ENCODE measurements at regions not wholly inside any gene's neighbourhood (a gene's known extent, or its start where the extent isn't known, plus 50 kb on each side); places are given as distances from the start of the nearest gene placed in this dataset.

DNA sequence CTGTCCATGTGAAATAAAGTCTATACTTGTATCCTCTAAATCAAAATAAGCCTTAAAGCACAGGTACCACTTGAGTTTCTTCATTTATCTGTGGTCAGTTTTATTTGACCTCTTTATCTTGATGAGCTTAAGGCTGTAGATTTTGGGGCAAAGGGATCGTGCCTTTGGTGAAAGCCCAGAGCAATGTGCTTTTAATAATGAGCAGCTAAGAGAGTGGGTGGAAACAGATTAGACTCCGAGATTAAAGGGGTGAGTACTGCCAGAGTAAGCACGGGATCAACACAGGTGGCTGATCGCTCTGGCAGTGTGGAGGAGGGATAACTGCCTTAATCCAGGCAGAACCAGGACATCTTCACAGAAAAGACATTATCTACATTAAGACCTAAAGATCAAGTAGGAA lies 280.4 kb downstream of the TDRD15 start:
- no peak for DNase-seq

DNA sequence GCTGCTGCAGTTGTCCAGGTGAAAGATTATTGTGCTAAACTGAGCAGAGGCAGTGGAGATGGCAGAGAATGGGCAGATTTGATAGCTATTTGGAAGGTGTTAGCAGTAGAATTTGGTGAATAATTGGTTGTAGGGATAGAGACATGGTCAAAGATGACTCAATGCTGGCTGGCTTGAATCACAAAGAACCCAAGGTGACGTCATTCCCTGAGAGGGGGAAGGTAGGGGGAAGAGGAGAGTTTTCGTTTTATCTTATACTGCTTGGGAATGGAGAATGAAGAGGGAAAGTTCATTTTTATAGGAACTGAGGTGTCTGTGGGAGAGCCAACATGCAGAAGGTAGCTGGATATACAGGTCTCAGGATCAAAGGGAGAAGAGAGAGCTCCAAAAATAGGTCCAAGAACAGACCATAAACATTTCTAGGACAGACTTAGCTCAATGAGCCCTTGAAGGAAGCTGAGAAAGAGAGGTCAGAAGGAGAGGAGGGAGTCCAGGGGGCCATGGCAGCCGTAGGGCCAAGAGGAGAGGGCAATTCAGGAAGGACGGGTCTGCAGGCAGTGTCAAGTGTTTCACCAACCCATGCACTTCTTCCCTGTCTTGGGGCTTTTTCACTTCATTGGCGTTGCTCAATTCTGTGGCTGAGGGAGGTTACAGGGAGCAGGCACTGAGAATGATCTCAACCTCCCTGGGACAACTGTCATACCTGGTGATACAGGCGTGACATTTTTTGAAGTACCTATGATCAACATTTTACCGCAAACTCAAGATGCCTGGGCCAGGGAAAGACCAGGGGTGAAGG lies 281.3 kb downstream of the TDRD15 start:
- no peak for DNase-seq

- DNase-seq: no peak
Measured at GRCh38 chr2:21406386-21406785, 282.6 kb downstream of the TDRD15 start.

DNA sequence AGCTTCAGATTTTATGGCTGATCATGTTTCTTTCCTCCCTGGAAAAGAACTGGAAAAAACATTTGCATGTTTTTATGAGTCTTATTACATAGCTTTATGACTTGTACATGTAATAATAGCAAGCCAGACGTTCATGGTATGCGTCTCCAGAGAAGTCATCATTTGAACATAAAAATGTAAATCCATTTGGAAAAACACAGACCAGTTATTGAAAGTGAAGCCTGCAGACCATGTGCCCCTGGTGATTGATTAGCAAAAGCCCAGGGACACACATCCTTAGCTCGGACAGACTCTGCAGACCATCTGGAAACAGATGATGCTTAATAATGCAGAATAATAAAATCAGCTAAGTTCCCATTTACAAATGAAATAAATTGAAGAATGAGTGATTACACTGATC lies 283.1 kb downstream of the TDRD15 start:
- no peak for DNase-seq

DNA sequence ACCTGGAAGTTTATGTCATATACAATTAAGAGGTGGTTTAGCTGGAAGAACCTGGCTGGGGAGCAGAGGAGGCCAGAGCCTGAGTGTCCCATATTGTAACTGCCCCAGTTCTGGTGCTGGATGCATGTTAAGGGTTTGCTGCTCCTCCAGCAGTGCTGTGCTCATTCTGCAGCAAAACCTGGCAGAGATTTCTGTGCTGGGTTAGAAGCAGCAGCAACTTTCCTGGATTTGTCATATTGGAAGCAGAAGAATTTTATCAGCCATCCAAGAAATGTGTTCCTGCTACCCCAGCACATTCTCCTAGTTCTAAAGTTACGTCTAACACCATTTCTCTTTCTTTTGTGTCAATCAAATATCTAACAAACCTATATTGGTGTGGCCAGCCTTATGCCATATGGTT lies 284.1 kb downstream of the TDRD15 start:
- DNase-seq: no peak

- no peak for DNase-seq
Measured at GRCh38 chr2:21411741-21412140, 288.0 kb downstream of the TDRD15 start.

DNA sequence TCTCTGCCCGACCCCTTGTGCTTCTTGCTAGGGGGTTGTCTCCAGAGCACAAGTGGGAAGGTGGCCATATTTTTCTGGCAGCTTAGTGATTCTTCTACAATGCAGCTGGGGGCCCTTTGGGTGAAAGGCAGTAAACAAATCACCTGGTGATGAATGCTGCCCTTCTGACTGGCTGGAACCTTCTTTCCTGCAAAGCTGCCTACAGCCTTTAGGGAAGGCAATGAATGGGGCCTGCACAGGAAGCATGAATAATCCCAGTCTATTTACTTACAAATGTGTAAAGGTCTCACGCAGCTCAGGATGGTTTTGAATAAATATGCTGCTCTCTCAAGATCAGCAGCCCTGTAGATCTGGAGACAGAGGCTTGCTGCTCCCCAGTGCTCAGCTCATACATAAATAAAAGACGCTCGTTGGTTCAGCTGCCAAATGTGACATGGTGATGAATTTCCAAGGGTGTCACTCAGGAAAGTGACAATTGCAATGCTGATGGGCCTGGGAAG lies 289.2 kb downstream of the TDRD15 start:
- no peak for DNase-seq

GRCh38 chr2:21415234-21415633 lies 291.5 kb downstream of the TDRD15 start:
- no peak for DNase-seq

- no peak for DNase-seq
Measured at GRCh38 chr2:21416226-21416625, 292.5 kb downstream of the TDRD15 start.

DNA sequence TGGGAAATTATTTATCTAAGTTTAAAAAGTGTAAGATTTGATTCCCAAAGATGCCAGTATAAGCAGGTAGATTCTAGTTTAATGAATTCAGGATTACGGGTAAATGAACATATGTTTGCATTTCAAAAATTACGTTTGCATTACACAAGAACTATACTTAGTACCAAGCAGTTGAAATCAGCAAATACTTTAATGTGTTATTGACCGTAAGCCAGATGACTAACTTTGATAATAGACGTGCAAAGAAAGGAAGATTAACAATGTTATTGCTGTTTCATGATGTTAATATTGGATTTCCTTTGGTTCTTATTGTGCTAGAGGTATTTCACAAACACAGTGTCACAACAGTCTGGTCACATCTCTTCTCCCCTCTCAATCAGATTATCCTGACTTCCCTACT lies 294.7 kb downstream of the TDRD15 start:
- DNase-seq: no peak

DNA sequence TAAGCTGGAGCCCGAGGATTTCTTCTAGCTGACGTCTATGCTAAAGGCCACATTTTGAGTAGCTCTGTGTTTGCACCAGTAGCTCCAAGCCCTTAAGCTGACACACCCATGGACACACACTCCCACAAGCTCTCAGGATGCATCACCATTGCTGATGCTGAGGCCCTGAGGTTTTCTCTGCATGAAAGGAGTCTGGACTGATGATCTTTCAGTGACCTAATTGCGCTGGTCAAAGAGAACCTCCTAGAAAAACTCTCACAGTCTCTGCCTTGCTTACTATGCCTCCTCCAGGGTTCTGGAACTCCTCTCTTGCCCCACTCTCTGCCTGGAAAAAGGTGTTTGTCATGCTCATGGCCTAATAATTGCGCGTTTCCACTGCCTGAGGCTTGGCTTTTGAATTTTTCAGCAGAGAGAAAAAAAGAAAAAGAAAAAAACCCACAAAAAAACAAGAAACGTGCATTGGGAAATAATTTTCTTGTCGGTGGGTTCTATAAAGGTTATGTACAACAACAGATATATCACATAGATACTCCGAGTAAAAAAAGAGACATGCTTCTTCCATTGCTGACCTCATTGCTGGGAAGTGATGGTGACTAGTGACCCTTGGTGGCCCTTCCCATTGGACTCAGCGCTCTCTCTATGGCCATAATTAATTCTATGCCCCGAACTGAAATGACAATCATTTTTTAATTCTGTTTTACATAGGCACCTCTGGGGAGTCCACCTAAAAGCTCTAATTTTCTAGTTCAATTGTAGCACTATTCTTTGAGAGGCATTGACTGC lies 297.0 kb downstream of the TDRD15 start:
- no peak for DNase-seq

DNA sequence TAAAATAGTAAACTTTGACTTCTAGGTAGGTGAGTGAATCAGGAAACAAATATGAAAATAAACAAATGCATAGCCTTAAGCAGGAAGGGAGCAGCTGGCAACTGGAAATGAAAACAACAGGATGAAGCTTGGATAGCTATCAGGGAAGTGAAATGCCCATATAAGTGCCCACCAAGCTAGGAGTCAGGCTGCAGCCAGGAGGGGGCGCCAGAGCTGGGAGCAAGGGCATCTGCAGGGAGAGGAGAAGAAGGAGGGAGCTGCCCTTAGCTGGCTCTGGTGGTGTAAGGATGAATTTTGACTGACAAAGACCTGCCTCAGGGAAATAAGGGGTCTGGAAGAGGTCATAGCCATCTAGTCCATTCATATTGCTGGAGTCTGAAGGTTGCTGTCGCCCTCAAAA lies 298.3 kb downstream of the TDRD15 start:
- no peak for DNase-seq

- no peak for DNase-seq
Measured at GRCh38 chr2:21422724-21423522, 299.2 kb downstream of the TDRD15 start.

DNA sequence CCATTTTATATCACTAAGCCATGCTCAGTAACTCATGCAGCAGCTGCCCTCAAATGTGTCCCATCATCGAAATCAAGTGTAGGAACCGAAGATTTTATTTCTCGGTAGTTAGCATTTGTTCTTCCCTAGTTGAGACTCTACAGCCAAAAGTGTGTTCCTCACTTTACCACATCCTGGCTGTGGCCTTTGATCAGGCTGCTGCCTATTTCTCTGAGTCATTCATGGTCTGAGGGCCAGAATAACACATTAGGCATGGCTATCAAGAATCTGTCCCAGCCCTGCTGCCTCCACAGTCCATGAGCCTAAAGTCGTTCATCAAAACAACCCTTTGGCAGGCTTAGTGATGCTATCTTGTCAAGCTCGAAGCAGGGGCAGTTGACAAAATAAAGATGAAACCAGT lies 300.1 kb downstream of the TDRD15 start:
- DNase-seq: no peak

- no peak for DNase-seq
Measured at GRCh38 chr2:21424375-21424774, 300.6 kb downstream of the TDRD15 start.

GRCh38 chr2:21427606-21428005 lies 303.8 kb downstream of the TDRD15 start:
- no peak for DNase-seq

DNA sequence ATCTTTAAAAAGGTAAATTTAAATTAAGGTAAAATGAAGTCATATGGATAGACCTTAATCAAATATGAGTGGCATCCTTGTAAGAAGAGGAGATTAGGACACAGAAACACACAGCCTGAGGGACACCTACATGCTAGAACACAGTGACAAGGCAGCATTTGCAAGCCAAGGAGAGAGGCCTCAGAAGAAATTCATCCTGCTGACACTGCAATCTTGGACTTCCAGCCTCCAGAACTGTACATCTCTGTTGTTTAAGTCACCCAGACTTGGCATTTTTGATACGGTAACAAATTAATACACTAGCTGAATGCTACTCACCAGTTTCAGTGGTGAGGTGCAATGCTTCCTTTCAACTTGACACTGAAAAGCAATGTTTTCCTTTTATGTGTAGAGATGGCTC lies 305.0 kb downstream of the TDRD15 start:
- no peak for DNase-seq

GRCh38 chr2:21429747-21430146 lies 306.0 kb downstream of the TDRD15 start:
- DNase-seq: no peak

- DNase-seq: no peak
Measured at GRCh38 chr2:21431078-21431477, 307.3 kb downstream of the TDRD15 start.

- no peak for DNase-seq
Measured at GRCh38 chr2:21438949-21439348, 315.2 kb downstream of the TDRD15 start.

GRCh38 chr2:21441442-21441841 lies 317.7 kb downstream of the TDRD15 start:
- DNase-seq: no peak

GRCh38 chr2:21443494-21444105 lies 319.8 kb downstream of the TDRD15 start:
- DNase-seq: no peak

GRCh38 chr2:21449881-21450280 lies 326.1 kb downstream of the TDRD15 start:
- no peak for DNase-seq
